T-helper 1 cell treated with Interleukin-12 subunit alpha and Interleukin-12 subunit beta and Interleukin-4 antibody, amounts not matched to agents 30 μg/mL and 1 μg/mL, for 36 hours (primary cell): ENCODE measurements at regions not wholly inside any gene's neighbourhood (a gene's known extent, or its start where the extent isn't known, plus 50 kb on each side); places are given as distances from the start of the nearest gene placed in this dataset.

Experiments
- H3K27ac Mint-ChIP-seq: one replicate; pipeline ENCODE4 v1.8.0; 2021; ENCODE audit warnings: mild to moderate bottlenecking, mixed read lengths
- H3K27me3 Mint-ChIP-seq: one replicate; pipeline ENCODE4 v1.8.0; 2021; ENCODE audit warnings: low read depth, mixed read lengths
- H3K36me3 Mint-ChIP-seq: one replicate; pipeline ENCODE4 v1.8.0; 2021; ENCODE audit warnings: low read depth, mixed read lengths
- H3K4me1 Mint-ChIP-seq: one replicate; pipeline ENCODE4 v1.8.0; 2021; ENCODE audit warnings: low read depth, mixed read lengths
- H3K4me3 Mint-ChIP-seq: one replicate; pipeline ENCODE4 v1.8.0; 2021; ENCODE audit warnings: mild to moderate bottlenecking, moderate library complexity, mixed read lengths
- H3K9me3 Mint-ChIP-seq: one replicate; pipeline ENCODE4 v1.8.0; 2021; ENCODE audit warnings: mixed read lengths

DNA sequence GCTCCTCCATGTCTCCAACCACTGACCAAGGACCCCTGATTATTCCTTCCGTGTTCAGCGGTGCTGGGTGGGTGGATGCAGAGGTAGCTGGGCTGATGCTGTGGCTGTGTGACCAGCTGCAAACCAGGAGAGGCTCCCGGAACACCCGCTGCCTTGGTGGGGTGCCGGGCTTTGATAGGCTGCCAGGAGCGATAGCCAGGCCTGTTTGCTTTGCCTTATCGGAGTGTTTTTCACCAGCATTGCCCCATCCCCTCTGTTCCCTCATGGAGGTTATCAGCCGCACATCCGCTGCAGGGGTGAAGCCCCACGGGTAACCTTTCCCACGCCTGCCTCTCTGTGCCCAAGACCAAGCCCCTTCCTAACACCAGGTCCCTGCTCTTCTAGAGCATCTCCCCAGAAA is 354.3 kb downstream of the C16orf95 start:
- no peaks in the 10 kb centered on the region for H3K4me1 Mint-ChIP-seq
- H3K4me3 Mint-ChIP-seq = no peak overlapping the region

DNA sequence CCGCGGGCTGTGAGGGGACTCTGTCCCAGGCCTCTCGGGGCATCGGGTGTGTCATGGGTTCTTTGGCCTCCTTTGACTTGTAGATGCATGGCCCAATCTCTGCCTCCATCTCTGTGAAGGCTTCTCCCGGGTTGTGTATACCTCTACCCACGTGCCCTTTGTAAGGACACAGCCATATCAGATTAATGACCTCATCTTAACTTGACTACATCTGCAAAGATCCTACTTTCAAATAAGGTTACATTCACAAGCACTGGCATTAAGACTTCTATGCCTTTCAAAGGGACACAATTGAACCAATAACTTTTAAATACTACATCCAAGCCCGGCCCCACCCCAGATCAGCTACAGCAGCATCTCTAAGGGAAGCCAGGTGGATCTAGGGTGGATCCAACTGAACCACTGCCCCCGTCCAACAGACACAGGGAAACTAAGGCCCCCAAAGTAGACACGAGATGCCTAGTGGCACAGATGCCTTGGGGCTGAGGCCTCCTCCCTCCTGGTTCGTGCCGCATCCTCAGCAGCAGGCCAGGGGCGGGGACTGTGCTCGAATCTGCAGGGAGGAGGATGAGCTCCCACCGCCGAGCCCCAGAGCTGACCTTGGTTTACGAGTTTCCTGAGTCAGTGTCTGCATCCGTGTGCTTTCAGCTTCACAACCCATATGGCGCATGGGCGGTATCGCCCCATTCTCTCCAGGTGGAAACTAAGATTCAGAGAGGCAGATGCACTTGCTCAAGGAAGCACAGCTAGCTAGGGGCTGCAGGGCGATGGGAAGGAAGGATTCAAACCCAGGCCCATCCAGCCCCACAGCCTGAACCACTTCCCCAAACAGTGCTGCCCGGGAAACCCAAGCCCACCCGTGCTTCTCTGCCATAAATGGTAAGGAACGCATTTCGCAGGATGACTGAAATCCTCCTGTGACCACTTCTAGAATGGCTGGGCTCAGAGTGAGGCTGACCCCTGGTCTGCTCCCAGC is 353.3 kb downstream of the C16orf95 start:
- H3K4me3 Mint-ChIP-seq = no peak overlapping the region
- no peaks in the 10 kb centered on the region for H3K4me1 Mint-ChIP-seq
- peaks cover 1% of the 10 kb centered on the region for H3K27me3 Mint-ChIP-seq
- no peak overlapping the region for H3K27ac Mint-ChIP-seq
- H3K9me3 Mint-ChIP-seq = no peaks in the 10 kb centered on the region
- no peaks in the 10 kb centered on the region for H3K36me3 Mint-ChIP-seq

More for the DNA sequence above, 354.3 kb downstream of the C16orf95 start:
- no peaks in the 10 kb centered on the region for H3K9me3 Mint-ChIP-seq
- peaks cover 4% of the 10 kb centered on the region for H3K27me3 Mint-ChIP-seq
- H3K27ac Mint-ChIP-seq = no peak overlapping the region
- no peaks in the 10 kb centered on the region for H3K36me3 Mint-ChIP-seq

DNA sequence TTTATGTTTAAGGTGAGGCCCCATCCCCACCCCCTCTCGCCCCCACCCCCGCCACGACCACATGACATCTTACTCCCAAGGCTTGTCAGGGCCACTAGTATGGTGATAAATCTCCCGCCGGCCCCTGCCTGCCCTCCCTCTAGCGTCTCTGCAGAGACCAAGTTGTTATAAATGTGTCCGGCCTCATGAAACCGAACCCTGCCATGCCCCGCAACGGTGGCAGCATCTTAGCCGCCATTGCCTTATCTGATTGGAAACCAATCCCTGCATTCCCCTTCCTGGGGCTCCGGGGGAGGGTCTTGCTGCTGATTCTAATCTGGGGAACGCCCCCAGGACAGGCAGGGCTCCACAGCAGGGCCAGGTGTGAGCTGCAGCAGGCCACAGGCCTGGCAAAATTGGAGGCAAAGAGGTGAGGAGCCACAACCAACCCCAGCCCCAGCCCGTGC is 352.4 kb downstream of the C16orf95 start:
- H3K4me3 Mint-ChIP-seq = no peak overlapping the region
- no peaks in the 10 kb centered on the region for H3K4me1 Mint-ChIP-seq
- no peaks in the 10 kb centered on the region for H3K9me3 Mint-ChIP-seq
- H3K36me3 Mint-ChIP-seq = no peaks in the 10 kb centered on the region
- H3K27ac Mint-ChIP-seq = no peak overlapping the region
- no peaks in the 10 kb centered on the region for H3K27me3 Mint-ChIP-seq

DNA sequence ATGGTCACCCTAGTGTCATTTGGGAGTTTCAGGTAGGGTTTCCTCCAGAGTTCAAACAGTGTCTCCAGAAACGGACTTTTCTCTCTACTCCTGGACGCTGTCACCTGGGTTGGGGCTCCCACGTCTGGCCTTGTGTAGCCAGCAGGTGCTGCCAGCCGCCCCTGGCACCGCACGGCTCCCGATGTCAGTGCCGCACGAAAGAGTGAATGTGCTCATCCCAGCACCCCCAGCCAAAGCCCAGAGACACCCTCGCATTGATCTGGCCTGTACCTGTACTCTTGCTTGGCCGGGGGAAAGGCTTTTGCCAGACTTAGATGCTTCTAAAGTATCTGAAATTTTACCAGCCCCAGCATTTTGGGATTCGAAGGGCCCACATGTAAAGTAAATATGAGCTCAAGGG is 351.9 kb downstream of the C16orf95 start:
- Mint-ChIP-seq H3K27ac (no peak overlapping the region), H3K9me3 (no peaks in the 10 kb centered on the region), H3K4me3 (no peak overlapping the region), H3K4me1 (no peaks in the 10 kb centered on the region), H3K36me3 (no peaks in the 10 kb centered on the region), H3K27me3 (no peaks in the 10 kb centered on the region)

DNA sequence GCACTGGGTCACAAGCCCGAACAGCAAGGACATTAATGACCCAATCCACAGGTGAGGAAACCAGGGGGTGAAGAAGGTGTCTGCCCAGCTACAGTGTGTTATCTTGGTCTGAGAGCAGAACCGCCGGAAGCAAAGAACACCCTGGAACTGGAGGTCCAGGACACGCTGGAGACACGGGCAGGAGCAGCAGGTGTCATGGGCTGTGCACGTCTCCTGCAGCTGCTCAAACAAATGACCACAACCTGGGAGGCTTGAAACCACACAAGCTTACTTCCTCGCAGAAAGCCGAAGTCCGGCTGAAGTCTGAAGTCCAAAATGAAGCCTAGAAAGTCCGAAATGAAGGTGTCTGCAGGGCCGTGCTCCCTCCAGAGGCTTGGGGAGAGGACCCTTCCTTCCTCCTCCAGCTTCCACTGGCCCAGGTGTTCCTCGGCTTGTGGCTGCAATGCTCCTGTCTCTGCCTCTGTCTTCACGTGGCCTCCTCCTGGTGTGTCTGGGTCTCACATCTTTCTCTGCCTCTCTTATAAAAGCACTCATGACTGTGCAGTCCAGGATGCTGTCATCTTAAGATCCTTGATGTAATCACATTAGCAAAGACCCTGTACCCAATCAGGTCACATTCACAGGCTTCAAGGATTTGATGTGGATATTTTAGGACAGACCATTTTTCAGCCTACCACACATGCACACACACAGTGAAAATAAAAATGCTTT is 351.2 kb downstream of the C16orf95 start:
- H3K27me3 Mint-ChIP-seq = no peaks in the 10 kb centered on the region
- H3K27ac Mint-ChIP-seq = no peak overlapping the region
- no peaks in the 10 kb centered on the region for H3K36me3 Mint-ChIP-seq
- no peak overlapping the region for H3K4me3 Mint-ChIP-seq
- H3K9me3 Mint-ChIP-seq = no peaks in the 10 kb centered on the region
- no peaks in the 10 kb centered on the region for H3K4me1 Mint-ChIP-seq

DNA sequence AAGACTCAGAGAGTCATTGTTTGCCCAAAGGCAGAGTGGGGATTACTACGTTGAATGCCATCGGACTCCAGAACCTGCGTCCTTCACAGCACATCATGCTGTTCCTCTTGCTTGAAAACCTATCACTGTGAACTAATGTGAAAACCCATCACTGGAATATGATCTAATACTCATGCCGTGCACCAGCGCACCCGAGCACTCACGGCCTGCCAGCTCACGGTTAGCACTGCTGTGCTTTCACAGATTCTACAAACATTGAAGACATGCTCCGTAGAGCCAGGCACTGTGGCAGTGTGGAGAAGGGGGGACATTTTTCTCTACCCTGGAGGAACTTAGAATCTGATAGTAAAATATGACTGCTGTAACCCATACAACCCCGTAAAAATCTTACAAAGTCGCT is 350.4 kb downstream of the C16orf95 start:
- Mint-ChIP-seq H3K27ac (no peak overlapping the region), H3K4me1 (no peaks in the 10 kb centered on the region), H3K4me3 (no peak overlapping the region), H3K36me3 (no peaks in the 10 kb centered on the region), H3K27me3 (no peaks in the 10 kb centered on the region), H3K9me3 (no peaks in the 10 kb centered on the region)

DNA sequence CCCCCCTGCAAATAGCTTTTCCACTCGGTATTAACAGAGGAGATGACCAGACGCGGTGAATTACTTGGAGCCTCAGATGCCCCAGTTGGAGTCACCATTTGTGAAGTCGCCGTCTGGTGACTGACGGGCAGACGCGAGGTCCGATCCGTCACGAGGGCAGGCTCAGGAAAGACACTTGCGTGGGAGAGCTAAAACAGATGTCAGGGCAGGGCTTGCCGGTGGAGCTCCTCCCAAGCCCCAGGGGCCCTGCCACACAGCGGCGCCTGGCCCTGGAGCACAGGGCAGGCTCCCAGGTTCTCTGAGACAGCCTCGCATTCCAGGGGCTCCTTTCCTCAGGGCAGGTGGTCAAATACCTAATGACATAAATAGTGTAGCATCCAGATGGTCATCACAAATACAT is 348.3 kb downstream of the C16orf95 start:
- H3K36me3 Mint-ChIP-seq = no peaks in the 10 kb centered on the region
- H3K27ac Mint-ChIP-seq = no peak overlapping the region
- no peaks in the 10 kb centered on the region for H3K4me1 Mint-ChIP-seq
- no peaks in the 10 kb centered on the region for H3K9me3 Mint-ChIP-seq
- no peak overlapping the region for H3K4me3 Mint-ChIP-seq
- H3K27me3 Mint-ChIP-seq = no peaks in the 10 kb centered on the region

DNA sequence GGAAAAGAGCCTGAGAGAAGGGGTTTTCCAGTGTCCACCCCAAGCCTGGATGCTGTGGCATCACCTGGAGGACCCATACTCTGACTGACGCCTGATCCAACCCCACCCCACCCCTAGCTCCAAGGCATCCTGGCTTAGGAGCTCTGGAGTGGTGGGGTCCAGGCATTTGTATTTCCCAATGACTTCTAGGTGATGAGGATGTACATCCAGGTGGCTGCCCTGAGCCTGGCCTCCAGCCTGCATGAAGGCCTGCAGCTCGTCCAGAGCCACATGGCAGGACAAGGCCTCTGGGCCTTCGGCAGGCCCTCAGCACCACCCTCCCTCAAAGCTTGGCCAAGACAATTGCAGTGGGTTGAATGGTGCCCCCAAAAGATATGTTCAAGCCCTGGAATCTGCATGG is 347.5 kb downstream of the C16orf95 start:
- Mint-ChIP-seq H3K27ac (no peak overlapping the region), H3K4me3 (no peak overlapping the region), H3K27me3 (no peaks in the 10 kb centered on the region), H3K4me1 (no peaks in the 10 kb centered on the region), H3K9me3 (no peaks in the 10 kb centered on the region), H3K36me3 (no peaks in the 10 kb centered on the region)

DNA sequence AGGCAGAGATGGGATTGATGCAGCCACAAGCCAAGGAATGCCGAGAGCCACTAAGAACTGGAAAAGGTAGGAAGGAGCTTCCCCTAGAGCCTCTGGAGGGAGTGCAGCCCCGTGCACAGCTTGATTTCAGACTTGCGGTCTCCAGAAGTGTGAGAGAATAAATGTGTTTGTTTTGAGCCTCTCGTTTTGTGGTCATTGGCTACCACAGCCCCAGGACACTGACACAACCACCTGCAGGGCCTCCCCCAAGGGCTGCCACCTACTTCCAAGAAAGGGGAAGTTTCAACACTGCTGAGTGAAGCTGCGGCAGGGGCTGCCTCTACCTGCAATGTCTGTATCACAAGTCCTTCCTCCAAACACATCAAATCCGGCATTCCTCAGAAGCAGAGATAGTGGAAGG is 346.9 kb downstream of the C16orf95 start:
- Mint-ChIP-seq H3K27ac (no peak overlapping the region), H3K4me3 (no peak overlapping the region), H3K36me3 (no peaks in the 10 kb centered on the region), H3K4me1 (no peaks in the 10 kb centered on the region), H3K27me3 (no peaks in the 10 kb centered on the region), H3K9me3 (no peaks in the 10 kb centered on the region)

DNA sequence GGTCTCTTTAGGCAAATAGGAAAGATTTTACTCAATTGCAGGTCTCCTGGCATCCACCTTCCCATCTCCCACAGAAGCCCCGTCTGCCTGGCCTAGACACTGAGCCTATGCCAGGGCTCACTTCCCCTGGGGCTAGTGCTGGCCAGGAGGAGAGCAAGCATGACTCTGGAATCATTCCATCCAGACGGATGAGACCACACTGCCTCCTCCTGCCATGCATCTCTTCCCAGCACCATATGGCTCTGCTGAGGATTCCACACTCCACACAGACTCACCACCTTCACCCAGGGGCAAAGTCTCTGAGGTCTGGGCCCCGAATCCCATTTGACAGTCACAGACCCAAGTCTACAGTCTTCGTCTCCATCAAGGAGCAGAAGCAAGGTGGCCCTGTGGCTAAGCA is 346.5 kb downstream of the C16orf95 start:
- Mint-ChIP-seq H3K27ac (no peak overlapping the region), H3K9me3 (no peaks in the 10 kb centered on the region), H3K27me3 (no peaks in the 10 kb centered on the region), H3K4me1 (no peaks in the 10 kb centered on the region), H3K36me3 (no peaks in the 10 kb centered on the region), H3K4me3 (no peak overlapping the region)

DNA sequence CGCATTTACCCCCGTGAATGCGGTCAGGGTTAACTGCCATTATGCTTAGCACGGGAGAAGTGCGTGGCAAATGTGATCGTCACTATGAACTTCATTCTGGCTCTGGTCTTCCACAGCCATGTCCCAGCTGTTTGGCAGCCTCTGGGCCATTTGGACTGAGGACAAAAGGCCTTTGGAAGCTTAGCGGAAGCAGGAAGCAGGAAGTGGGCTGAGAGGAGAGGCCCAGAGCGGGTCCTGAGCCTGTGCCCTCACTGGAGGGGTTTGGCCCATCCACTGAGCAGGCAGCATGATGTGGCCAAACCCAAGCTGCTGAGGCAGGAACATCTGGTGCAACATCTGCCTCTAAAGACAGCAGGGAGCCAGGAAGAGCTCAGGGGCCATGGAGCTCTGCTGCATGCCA is 345.9 kb downstream of the C16orf95 start:
- Mint-ChIP-seq H3K4me1 (no peaks in the 10 kb centered on the region), H3K27me3 (no peaks in the 10 kb centered on the region), H3K27ac (no peak overlapping the region), H3K9me3 (no peaks in the 10 kb centered on the region), H3K4me3 (no peak overlapping the region), H3K36me3 (no peaks in the 10 kb centered on the region)

DNA sequence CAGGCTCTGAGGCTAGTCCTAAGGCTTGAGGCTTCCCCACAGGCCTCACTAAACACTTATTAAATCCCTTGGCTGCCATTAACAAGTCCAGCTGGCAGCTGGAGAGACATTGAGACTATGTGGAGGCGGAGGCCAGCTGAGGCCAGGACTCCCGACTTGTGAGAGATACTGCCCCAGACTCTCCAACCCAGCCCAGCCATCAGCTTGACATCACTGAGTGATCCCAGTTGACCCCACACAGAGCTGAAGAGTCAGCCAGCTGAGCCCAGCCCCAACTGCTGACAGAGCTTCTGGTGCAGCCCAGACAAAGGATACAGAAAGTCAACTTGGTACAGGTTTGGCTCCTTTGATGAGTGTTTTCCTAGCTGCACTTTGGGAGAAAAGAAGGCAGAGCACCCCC is 343.1 kb downstream of the C16orf95 start:
- Mint-ChIP-seq H3K9me3 (no peaks in the 10 kb centered on the region), H3K27me3 (no peaks in the 10 kb centered on the region), H3K27ac (no peak overlapping the region), H3K4me3 (no peak overlapping the region), H3K4me1 (no peaks in the 10 kb centered on the region), H3K36me3 (no peaks in the 10 kb centered on the region)

DNA sequence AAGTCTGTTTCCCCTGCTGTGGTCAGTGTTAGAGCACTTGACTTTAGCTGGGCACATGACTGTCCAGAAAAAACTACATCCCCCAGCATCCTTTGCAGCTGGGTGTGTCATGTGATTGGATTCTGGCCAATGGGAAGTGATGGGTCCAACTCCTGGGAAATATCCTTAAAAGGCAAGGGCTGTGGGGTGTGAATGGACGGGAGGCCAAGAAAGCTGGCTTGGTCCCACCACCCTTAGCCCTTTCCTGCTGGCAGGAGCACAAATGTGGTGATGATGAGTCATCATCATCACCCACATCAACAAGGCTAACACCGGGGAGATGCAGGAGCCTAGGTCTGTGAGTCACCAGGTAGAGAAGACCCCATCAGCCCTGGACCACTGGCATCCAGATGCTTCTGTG is 341.7 kb downstream of the C16orf95 start:
- Mint-ChIP-seq H3K36me3 (no peaks in the 10 kb centered on the region), H3K4me3 (no peak overlapping the region), H3K27me3 (no peaks in the 10 kb centered on the region), H3K4me1 (no peaks in the 10 kb centered on the region), H3K27ac (no peak overlapping the region), H3K9me3 (no peaks in the 10 kb centered on the region)

DNA sequence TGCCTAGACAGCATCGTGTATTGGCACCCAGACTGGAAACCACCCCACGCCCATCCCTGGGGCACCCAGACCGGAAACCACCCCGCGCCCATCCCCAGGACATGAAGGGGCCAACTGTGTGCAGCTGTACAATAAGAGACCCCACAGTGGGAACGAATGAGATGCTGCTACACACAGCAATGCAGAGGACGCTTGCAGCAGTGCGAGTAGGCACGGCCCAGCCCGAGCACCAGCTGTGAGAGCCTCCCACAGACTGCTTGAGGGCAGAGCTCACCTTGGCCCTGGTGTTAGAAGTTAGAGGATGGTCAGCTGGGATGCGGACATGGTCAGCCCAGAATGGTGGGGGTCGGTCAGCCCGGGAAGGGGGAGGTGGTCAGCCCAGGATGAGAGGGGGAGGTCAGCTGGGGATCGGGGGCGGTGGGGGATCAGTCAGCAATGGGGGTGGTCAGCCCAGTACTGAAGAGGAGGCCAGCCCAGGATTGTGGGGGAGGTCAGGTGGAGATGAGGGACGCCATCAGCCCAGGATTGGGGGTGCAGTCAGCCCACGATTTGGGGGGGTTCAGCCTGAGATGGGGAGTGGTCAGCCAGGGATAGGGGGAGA is 340.0 kb downstream of the C16orf95 start:
- no peaks in the 10 kb centered on the region for H3K4me1 Mint-ChIP-seq
- H3K4me3 Mint-ChIP-seq = no peak overlapping the region
- no peaks in the 10 kb centered on the region for H3K9me3 Mint-ChIP-seq
- H3K27me3 Mint-ChIP-seq = no peaks in the 10 kb centered on the region
- no peaks in the 10 kb centered on the region for H3K36me3 Mint-ChIP-seq
- H3K27ac Mint-ChIP-seq = no peak overlapping the region
